SK-N-SH treated with all-trans-retinoic acid at 6 μM for 48 hours (cell line): ENCODE measurements at regions not wholly inside any gene's neighbourhood (a gene's known extent, or its start where the extent isn't known, plus 50 kb on each side); places are given as distances from the start of the nearest gene placed in this dataset.

ENCODE experiments used
- ESRRG ChIP-seq: fragments of 250-450 bp; sonication (Bioruptor Pico); IDR thresholded peaks from 2 replicates; pipeline ENCODE4 v1.6.1; 2021; ENCODE audit warnings: mild to moderate bottlenecking
- RARB ChIP-seq: fragments of 250-450 bp; sonication (Bioruptor Pico); IDR thresholded peaks from 2 replicates; pipeline ENCODE4 v1.8.0; 2021; ENCODE audit warnings: mild to moderate bottlenecking, moderate library complexity
- SNAI2 ChIP-seq: fragments of 250-450 bp; sonication (Bioruptor Pico); IDR thresholded peaks from 2 replicates; pipeline ENCODE4 v1.5.0; 2020; ENCODE audit warnings: mild to moderate bottlenecking, moderate library complexity
- TSHZ2 ChIP-seq: fragments of 250-450 bp; sonication (Bioruptor Pico); IDR thresholded peaks from 2 replicates; pipeline ENCODE4 v1.5.0; 2020; ENCODE audit warnings: mild to moderate bottlenecking, moderate library complexity
- ZFP3 ChIP-seq: fragments of 250-450 bp; sonication (Bioruptor Pico); IDR thresholded peaks from 2 replicates; pipeline ENCODE4 v1.5.0; 2020; ENCODE audit warnings: mild to moderate bottlenecking, moderate library complexity
- ZFP30 ChIP-seq: fragments of 450-650 bp; formaldehyde crosslinking; IDR thresholded peaks from 2 replicates; pipeline ENCODE4 v1.5.0; 2022; ENCODE audit warnings: mild to moderate bottlenecking, moderate library complexity

DNA sequence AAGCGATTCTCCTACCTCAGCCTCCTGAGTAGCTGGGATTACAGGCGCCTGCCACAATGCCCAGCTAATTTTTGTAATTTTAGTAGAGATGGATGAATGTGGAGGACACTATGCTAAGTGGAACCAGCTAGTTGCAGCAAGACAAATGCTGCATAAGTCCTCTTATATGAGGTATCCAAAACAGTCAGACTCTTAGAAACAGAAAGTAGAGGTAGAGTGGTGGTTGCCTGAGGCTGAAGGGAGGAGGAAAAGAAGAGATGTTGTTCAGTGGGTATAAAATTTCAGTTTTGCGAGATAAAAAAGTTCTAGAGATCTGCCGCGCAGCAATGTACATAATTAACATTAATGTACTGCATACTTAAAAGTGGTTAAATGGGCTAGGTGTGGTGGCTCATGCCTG is 145.3 kb upstream of the SPRED2 start:
- TF ChIP-seq SNAI2 (CRISPR knock-in tag) (no peak), ZFP30 (no peak), RARB (CRISPR knock-in tag) (no peak), TSHZ2 (CRISPR knock-in tag) (no peak), ESRRG (no peak), ZFP3 (CRISPR knock-in tag) (no peak)
